CD8-positive, alpha-beta memory T cell (primary cell): ENCODE measurements at regions not wholly inside any gene's neighbourhood (a gene's known extent, or its start where the extent isn't known, plus 50 kb on each side); places are given as distances from the start of the nearest gene placed in this dataset.

ENCODE experiments used
- CTCF ChIA-PET: fragments of 350-600 bp; sonication (Branson Sonifier 250); formaldehyde crosslinking; loops from one replicate; lab custom pipeline; 2021; ENCODE audit warnings: antibody characterized with exemption; lab: Charles Lee
- POLR2A ChIA-PET: fragments of 350-600 bp; sonication (Branson Sonifier 250); formaldehyde crosslinking; loops from one replicate; lab custom pipeline; 2021; ENCODE audit warnings: antibody characterized with exemption; lab: Charles Lee
- DNase-seq, 5 donors: peaks; one replicate each; pipeline versions ENCODE4 v3.0.0 to v3.0.0-alpha.2; 2020 to 2022; ENCODE audit warnings: mixed read lengths in 1 of 5
- H3K27ac ChIP-seq: one replicate; pipeline ENCODE4 v1.7.0; 2013; ENCODE audit warnings: low read depth, mild to moderate bottlenecking, low read length, moderate library complexity
- H3K27me3 ChIP-seq: 2 replicates; pipeline ENCODE4 v1.7.0; 2013; ENCODE audit warnings: low read length, mild to moderate bottlenecking; ENCODE audit not compliant: insufficient read depth, poor library complexity, severe bottlenecking
- H3K36me3 ChIP-seq: 2 replicates; pipeline ENCODE4 v1.7.0; 2013; ENCODE audit warnings: mild to moderate bottlenecking, low read length, moderate library complexity; ENCODE audit not compliant: insufficient read depth
- H3K4me1 ChIP-seq: 2 replicates; pipeline ENCODE4 v1.7.0; 2013; ENCODE audit warnings: mild to moderate bottlenecking, low read length, moderate library complexity; ENCODE audit not compliant: insufficient read depth
- H3K4me3 ChIP-seq: 2 replicates; pipeline ENCODE4 v1.7.0; 2013; ENCODE audit warnings: mild to moderate bottlenecking, low read length
- H3K9me3 ChIP-seq: 2 replicates; pipeline ENCODE4 v1.7.0; 2013; ENCODE audit warnings: mild to moderate bottlenecking, low read length
- H3K27ac Mint-ChIP-seq, 8 donors: one replicate each; pipeline ENCODE4 v1.8.0; 2020 to 2021; ENCODE audit warnings: mixed read lengths in 8 of 8, mild to moderate bottlenecking in 6 of 8, inconsistent platforms in 3 of 8, moderate library complexity in 3 of 8
- H3K27me3 Mint-ChIP-seq, 2 donors: one replicate each; pipeline ENCODE4 v1.8.0; 2020 to 2021; ENCODE audit warnings: mixed read lengths in 2 of 2, mild to moderate bottlenecking in 1 of 2, moderate library complexity in 1 of 2
- H3K36me3 Mint-ChIP-seq, 3 donors: one replicate each; pipeline ENCODE4 v1.8.0; 2020 to 2021; ENCODE audit warnings: mixed read lengths in 3 of 3, inconsistent platforms in 1 of 3, mild to moderate bottlenecking in 1 of 3
- H3K4me1 Mint-ChIP-seq, 3 donors: one replicate each; pipeline ENCODE4 v1.8.0; 2020 to 2021; ENCODE audit warnings: mixed read lengths in 3 of 3, inconsistent platforms in 1 of 3, mild to moderate bottlenecking in 1 of 3
- H3K4me3 Mint-ChIP-seq, 7 donors: one replicate each; pipeline ENCODE4 v1.8.0; 2020 to 2021; ENCODE audit warnings: mixed read lengths in 7 of 7, mild to moderate bottlenecking in 6 of 7, moderate library complexity in 4 of 7, inconsistent platforms in 2 of 7
- H3K9me3 Mint-ChIP-seq, 5 donors: one replicate each; pipeline ENCODE4 v1.8.0; 2020 to 2022; ENCODE audit warnings: mixed read lengths in 5 of 5, mild to moderate bottlenecking in 3 of 5, moderate library complexity in 2 of 5, inconsistent platforms in 1 of 5

- H3K27ac ChIP-seq, result no peak overlapping the region
- POLR2A ChIA-PET, result no interaction called here
- CTCF ChIA-PET, result no interaction called here
- H3K9me3 ChIP-seq, result no peaks in the 10 kb centered on the region
- H3K36me3 ChIP-seq, result no peaks in the 10 kb centered on the region
- Mint-ChIP-seq H3K36me3 (no peaks in the 10 kb centered on the region), H3K4me1 (no peaks in the 10 kb centered on the region), H3K27ac (no peak overlapping the region), H3K4me3 (no peak overlapping the region), H3K9me3 (peaks cover 2 to 11% (median 8%) of the 10 kb centered on the region in 5 donors), H3K27me3 (peaks cover 0 to 4% of the 10 kb centered on the region in 2 donors)
- DNase-seq, result no peak
- H3K27me3 ChIP-seq, result no peaks in the 10 kb centered on the region
- no peak overlapping the region for H3K4me3 ChIP-seq
- no peaks in the 10 kb centered on the region for H3K4me1 ChIP-seq
These were observed 254.1 kb upstream of the PROX1 start for GRCh38 chr1:213733705-213734104.

- no peaks in the 10 kb centered on the region for H3K9me3 ChIP-seq
- Mint-ChIP-seq H3K4me3 (no peak overlapping the region), H3K4me1 (no peaks in the 10 kb centered on the region), H3K9me3 (peaks cover 0 to 10% (median 2%) of the 10 kb centered on the region in 5 donors), H3K27ac (no peak overlapping the region), H3K36me3 (no peaks in the 10 kb centered on the region), H3K27me3 (peaks cover 0 to 4% of the 10 kb centered on the region in 2 donors)
- H3K36me3 ChIP-seq, result no peaks in the 10 kb centered on the region
- CTCF ChIA-PET, result no interaction called here
- no peak overlapping the region for H3K4me3 ChIP-seq
- DNase-seq, result no peak
- H3K27ac ChIP-seq, result no peak overlapping the region
- no peaks in the 10 kb centered on the region for H3K4me1 ChIP-seq
- POLR2A ChIA-PET, result no interaction called here
- no peaks in the 10 kb centered on the region for H3K27me3 ChIP-seq
These were observed 250.3 kb upstream of the PROX1 start for GRCh38 chr1:213737398-213738035.

GRCh38 chr1:213738658-213739057, 249.1 kb upstream of the PROX1 start:
- H3K27me3 Mint-ChIP-seq, result peaks cover 3 to 4% of the 10 kb centered on the region in 2 donors
- H3K27ac Mint-ChIP-seq, result no peak overlapping the region
- H3K9me3 Mint-ChIP-seq, result peaks cover 0 to 7% (median 2%) of the 10 kb centered on the region in 5 donors
- Histone ChIP-seq H3K4me3 (no peak overlapping the region), H3K36me3 (no peaks in the 10 kb centered on the region), H3K9me3 (no peaks in the 10 kb centered on the region), H3K27ac (no peak overlapping the region), H3K27me3 (no peaks in the 10 kb centered on the region), H3K4me1 (no peaks in the 10 kb centered on the region)
- H3K4me1 Mint-ChIP-seq, result no peaks in the 10 kb centered on the region
- ChIA-PET POLR2A (no interaction called here), CTCF (no interaction called here)
- H3K4me3 Mint-ChIP-seq, result no peak overlapping the region
- no peak for DNase-seq
- H3K36me3 Mint-ChIP-seq, result no peaks in the 10 kb centered on the region

- Mint-ChIP-seq H3K9me3 (peaks cover 0 to 10% (median 2%) of the 10 kb centered on the region in 5 donors), H3K27ac (no peak overlapping the region), H3K27me3 (peaks cover 0 to 3% of the 10 kb centered on the region in 2 donors), H3K4me1 (no peaks in the 10 kb centered on the region), H3K4me3 (no peak overlapping the region), H3K36me3 (no peaks in the 10 kb centered on the region)
- H3K9me3 ChIP-seq, result no peaks in the 10 kb centered on the region
- H3K27ac ChIP-seq, result no peak overlapping the region
- CTCF ChIA-PET, result no interaction called here
- no peaks in the 10 kb centered on the region for H3K27me3 ChIP-seq
- no peaks in the 10 kb centered on the region for H3K4me1 ChIP-seq
- POLR2A ChIA-PET, result no interaction called here
- no peak overlapping the region for H3K4me3 ChIP-seq
- no peak for DNase-seq
- no peaks in the 10 kb centered on the region for H3K36me3 ChIP-seq
These were observed 244.8 kb upstream of the PROX1 start for GRCh38 chr1:213742992-213743391.

- Histone ChIP-seq H3K36me3 (no peaks in the 10 kb centered on the region), H3K27ac (no peak overlapping the region), H3K27me3 (no peaks in the 10 kb centered on the region), H3K9me3 (no peaks in the 10 kb centered on the region), H3K4me1 (no peaks in the 10 kb centered on the region), H3K4me3 (no peak overlapping the region)
- H3K27ac Mint-ChIP-seq, result no peak overlapping the region
- CTCF ChIA-PET, result no interaction called here
- peaks cover 0 to 10% (median 2%) of the 10 kb centered on the region in 5 donors for H3K9me3 Mint-ChIP-seq
- no peaks in the 10 kb centered on the region for H3K36me3 Mint-ChIP-seq
- H3K27me3 Mint-ChIP-seq, result peaks cover 0 to 3% of the 10 kb centered on the region in 2 donors
- no peaks in the 10 kb centered on the region for H3K4me1 Mint-ChIP-seq
- POLR2A ChIA-PET, result no interaction called here
- no peak overlapping the region for H3K4me3 Mint-ChIP-seq
- DNase-seq, result no peak
These were observed 243.0 kb upstream of the PROX1 start for GRCh38 chr1:213744780-213745179.

GRCh38 chr1:213745451-213745850, 242.3 kb upstream of the PROX1 start:
- Mint-ChIP-seq H3K4me3 (no peak overlapping the region), H3K4me1 (no peaks in the 10 kb centered on the region), H3K27ac (no peak overlapping the region), H3K9me3 (peaks cover 0 to 10% (median 3%) of the 10 kb centered on the region in 5 donors), H3K36me3 (no peaks in the 10 kb centered on the region), H3K27me3 (peaks cover 0 to 3% of the 10 kb centered on the region in 2 donors)
- CTCF ChIA-PET, result no interaction called here
- no peak overlapping the region for H3K4me3 ChIP-seq
- no peaks in the 10 kb centered on the region for H3K4me1 ChIP-seq
- H3K27me3 ChIP-seq, result no peaks in the 10 kb centered on the region
- no peaks in the 10 kb centered on the region for H3K9me3 ChIP-seq
- no peak overlapping the region for H3K27ac ChIP-seq
- no peak for DNase-seq
- POLR2A ChIA-PET, result no interaction called here
- H3K36me3 ChIP-seq, result no peaks in the 10 kb centered on the region

GRCh38 chr1:213749558-213749957, 238.2 kb upstream of the PROX1 start:
- H3K36me3 Mint-ChIP-seq, result no peaks in the 10 kb centered on the region

GRCh38 chr1:213750231-213751063, 237.3 kb upstream of the PROX1 start:
- DNase-seq, result no peak
- Histone ChIP-seq H3K36me3 (no peaks in the 10 kb centered on the region), H3K27me3 (no peaks in the 10 kb centered on the region), H3K4me1 (no peaks in the 10 kb centered on the region), H3K27ac (no peak overlapping the region), H3K4me3 (no peak overlapping the region), H3K9me3 (no peaks in the 10 kb centered on the region)
- Mint-ChIP-seq H3K27me3 (no peaks in the 10 kb centered on the region), H3K4me3 (no peak overlapping the region), H3K9me3 (peaks cover 0 to 8% (median 0%) of the 10 kb centered on the region in 5 donors), H3K36me3 (no peaks in the 10 kb centered on the region), H3K4me1 (no peaks in the 10 kb centered on the region), H3K27ac (no peak overlapping the region)
- ChIA-PET CTCF (no interaction called here), POLR2A (no interaction called here)

More at GRCh38 chr1:213749558-213749957, 238.2 kb upstream of the PROX1 start:
- no peaks in the 10 kb centered on the region for H3K36me3 ChIP-seq
- H3K9me3 ChIP-seq, result no peaks in the 10 kb centered on the region
- CTCF ChIA-PET, result no interaction called here
- H3K4me3 ChIP-seq, result no peak overlapping the region
- no peaks in the 10 kb centered on the region for H3K27me3 ChIP-seq
- Mint-ChIP-seq H3K9me3 (peaks cover 0 to 8% (median 0%) of the 10 kb centered on the region in 5 donors), H3K4me1 (no peaks in the 10 kb centered on the region), H3K27me3 (no peaks in the 10 kb centered on the region), H3K4me3 (no peak overlapping the region), H3K27ac (no peak overlapping the region)
- DNase-seq, result no peak
- no peaks in the 10 kb centered on the region for H3K4me1 ChIP-seq
- POLR2A ChIA-PET, result no interaction called here
- no peak overlapping the region for H3K27ac ChIP-seq
